GM12875 (cell line): ENCODE measurements at regions not wholly inside any gene's neighbourhood (a gene's known extent, or its start where the extent isn't known, plus 50 kb on each side); places are given as distances from the start of the nearest gene placed in this dataset.

Experiments
- H3K4me3 ChIP-seq: one replicate; pipeline ENCODE4 v1.5.1; 2011; ENCODE audit warnings: low read depth, low read length, control low read depth
- CTCF ChIP-seq: IDR thresholded peaks from 2 replicates; pipeline ENCODE4 v1.5.1; 2011; ENCODE audit warnings: low read depth, mild to moderate bottlenecking, control low read depth, inconsistent platforms, low read length, moderate library complexity, borderline replicate concordance; ENCODE audit not compliant: insufficient read depth

GRCh38 chr3:146843476-146843875 is 238.3 kb upstream of the PLSCR5 start:
- H3K4me3 ChIP-seq: no peak overlapping the region
- no peak for TF ChIP-seq CTCF

- H3K4me3 ChIP-seq: no peak overlapping the region
- TF ChIP-seq CTCF: no peak
These were observed 234.7 kb upstream of the PLSCR5 start for GRCh38 chr3:146839727-146840375.

GRCh38 chr3:146838221-146838620 is 233.1 kb upstream of the PLSCR5 start:
- H3K4me3 ChIP-seq: no peak overlapping the region
- TF ChIP-seq CTCF: no peak

- H3K4me3 ChIP-seq: no peak overlapping the region
These were observed 229.8 kb upstream of the PLSCR5 start for GRCh38 chr3:146834917-146835316.

GRCh38 chr3:146832857-146833458 is 227.8 kb upstream of the PLSCR5 start:
- H3K4me3 ChIP-seq: no peak overlapping the region
- TF ChIP-seq CTCF: no peak

More at GRCh38 chr3:146834917-146835316, 229.8 kb upstream of the PLSCR5 start:
- no peak for TF ChIP-seq CTCF

- no peak for TF ChIP-seq CTCF
- no peak overlapping the region for H3K4me3 ChIP-seq
These were observed 226.5 kb upstream of the PLSCR5 start for GRCh38 chr3:146831659-146832058.

- TF ChIP-seq CTCF: no peak
- no peak overlapping the region for H3K4me3 ChIP-seq
These were observed 225.1 kb upstream of the PLSCR5 start for GRCh38 chr3:146830231-146830630.
